Neural cell (in vitro differentiated cells): ENCODE measurements at regions not wholly inside any gene's neighbourhood (a gene's known extent, or its start where the extent isn't known, plus 50 kb on each side); places are given as distances from the start of the nearest gene placed in this dataset.

Experiments
- H2AFZ ChIP-seq: fragments of 200-600, 300-800 bp; sonication (generic), shearing (Covaris generic); 2 replicates; pipeline ENCODE4 v1.6.0; 2014; ENCODE audit warnings: low read depth, mild to moderate bottlenecking, antibody characterized with exemption, low read length, moderate library complexity
- H3F3A ChIP-seq: fragments of 200-600 bp; shearing (Covaris generic); 2 replicates; pipeline ENCODE4 v1.6.1; 2016; ENCODE audit warnings: mild to moderate bottlenecking, moderate library complexity, mixed read lengths, antibody characterized with exemption, low read length; ENCODE audit not compliant: insufficient read depth, poor library complexity, severe bottlenecking
- H3K27ac ChIP-seq: fragments of 200-600, 300-800 bp; sonication (generic), shearing (Covaris generic); 2 replicates; pipeline ENCODE4 v1.5.1; 2014; ENCODE audit warnings: mild to moderate bottlenecking, low read length, moderate library complexity
- H3K27me3 ChIP-seq: fragments of 300-800, 200-600 bp; sonication (generic), shearing (Covaris generic); 2 replicates; pipeline ENCODE4 v1.6.0; 2014; ENCODE audit warnings: mild to moderate bottlenecking, low read depth, low read length, moderate library complexity; ENCODE audit not compliant: insufficient read depth
- H3K36me3 ChIP-seq: fragments of 300-800, 200-600 bp; sonication (generic), shearing (Covaris generic); 2 replicates; pipeline ENCODE4 v1.5.1; 2014; ENCODE audit warnings: mild to moderate bottlenecking, antibody characterized with exemption, low read length, moderate library complexity; ENCODE audit not compliant: insufficient read depth
- H3K4me2 ChIP-seq: fragments of 300-800, 200-600 bp; sonication (generic), shearing (Covaris generic); 2 replicates; pipeline ENCODE4 v1.6.0; 2014; ENCODE audit warnings: mild to moderate bottlenecking, low read length
- H3K4me3 ChIP-seq: fragments of 300-800, 200-600 bp; sonication (generic), shearing (Covaris generic); 2 replicates; pipeline ENCODE4 v1.5.1; 2014; ENCODE audit warnings: mild to moderate bottlenecking, low read length, moderate library complexity
- H3K79me2 ChIP-seq: fragments of 200-600 bp; shearing (Covaris generic); replicated peaks from 2 replicates; pipeline ENCODE4 v1.6.0; 2014; ENCODE audit warnings: mild to moderate bottlenecking, low read length, moderate library complexity; ENCODE audit not compliant: insufficient read depth
- H3K9ac ChIP-seq: fragments of 300-800, 200-600 bp; sonication (generic), shearing (Covaris generic); 2 replicates; pipeline ENCODE4 v1.6.1; 2016; ENCODE audit warnings: mild to moderate bottlenecking, low read length, mixed read lengths
- H3K9me2 ChIP-seq: fragments of 200-600 bp; shearing (Covaris generic); 2 replicates; pipeline ENCODE4 v1.6.1; 2016; ENCODE audit warnings: mild to moderate bottlenecking, low read length, mixed read lengths; ENCODE audit not compliant: insufficient read depth
- H3K9me3 ChIP-seq: fragments of 200-600, 300-800 bp; sonication (generic), shearing (Covaris generic); 2 replicates; pipeline ENCODE4 v1.6.1; 2016; ENCODE audit warnings: mild to moderate bottlenecking, mixed run types, low read length, moderate library complexity, mixed read lengths
- H4K20me1 ChIP-seq: fragments of 200-600 bp; shearing (Covaris generic); 2 replicates; pipeline ENCODE4 v1.6.1; 2016; ENCODE audit warnings: mild to moderate bottlenecking, mixed run types; ENCODE audit not compliant: insufficient read depth
- EP300 ChIP-seq: fragments of 450-650 bp; conservative IDR thresholded peaks from 2 replicates; pipeline ENCODE4 v1.6.1; 2014; ENCODE audit warnings: antibody characterized with exemption, mild to moderate bottlenecking, moderate library complexity; ENCODE audit not compliant: poor library complexity, severe bottlenecking
- EZH2 ChIP-seq: fragments of 200-600, 300-800 bp; shearing (Covaris generic), sonication (generic); IDR thresholded peaks from 2 replicates; pipeline ENCODE4 v1.6.1; 2014; ENCODE audit warnings: antibody characterized with exemption, low read length, borderline replicate concordance, mild to moderate bottlenecking; ENCODE audit not compliant: insufficient read depth, poor library complexity, severe bottlenecking
- MXI1 ChIP-seq: fragments of 450-650 bp; conservative IDR thresholded peaks from 2 replicates; pipeline ENCODE4 v1.6.1; 2014; ENCODE audit warnings: antibody characterized with exemption, mild to moderate bottlenecking; ENCODE audit not compliant: poor library complexity, severe bottlenecking
- POLR2AphosphoS5 ChIP-seq: IDR thresholded peaks from 2 replicates; pipeline ENCODE4 v1.6.1; 2012
- RAD21 ChIP-seq: fragments of 450-650 bp; conservative IDR thresholded peaks from 2 replicates; pipeline ENCODE4 v1.6.1; 2014; ENCODE audit warnings: antibody characterized with exemption, mild to moderate bottlenecking, moderate library complexity
- SMC3 ChIP-seq: fragments of 450-650 bp; conservative IDR thresholded peaks from 2 replicates; pipeline ENCODE4 v1.6.1; 2014; ENCODE audit warnings: antibody characterized with exemption, mild to moderate bottlenecking, moderate library complexity; ENCODE audit not compliant: poor library complexity
- TAF1 ChIP-seq: IDR thresholded peaks from 2 replicates; pipeline ENCODE4 v1.6.1; 2012; ENCODE audit warnings: low read depth
- TF ChIP-seq, protein P1 (sequence below): fragments of 450-650 bp; IDR thresholded peaks from 2 replicates; pipeline ENCODE4 v1.5.1; 2014; ENCODE audit warnings: antibody characterized with exemption, mild to moderate bottlenecking, moderate library complexity; ENCODE audit not compliant: poor library complexity, severe bottlenecking
- TF ChIP-seq, protein P2 (sequence below): IDR thresholded peaks from 2 replicates; pipeline ENCODE4 v1.6.1; 2012; ENCODE audit warnings: borderline replicate concordance

GRCh38 chr20:24778585-24779031 lies 170.5 kb upstream of the CST7 start:
- Histone ChIP-seq H3K27me3 (no peaks in the 10 kb centered on the region), H3K9ac (no peak overlapping the region), H3K4me2 (no peak overlapping the region), H3K9me3 (no peaks in the 10 kb centered on the region), H2AFZ (no peak overlapping the region), H3K4me3 (no peak overlapping the region), H3F3A (no peaks in the 10 kb centered on the region), H3K36me3 (no peaks in the 10 kb centered on the region), H3K27ac (no peak overlapping the region), H3K79me2 (no peaks in the 10 kb centered on the region), H3K9me2 (no peaks in the 10 kb centered on the region), H4K20me1 (no peaks in the 10 kb centered on the region)
- no peak for TF ChIP-seq POLR2AphosphoS5
- no peak for TF ChIP-seq SMC3
- TF ChIP-seq, protein P1, sequence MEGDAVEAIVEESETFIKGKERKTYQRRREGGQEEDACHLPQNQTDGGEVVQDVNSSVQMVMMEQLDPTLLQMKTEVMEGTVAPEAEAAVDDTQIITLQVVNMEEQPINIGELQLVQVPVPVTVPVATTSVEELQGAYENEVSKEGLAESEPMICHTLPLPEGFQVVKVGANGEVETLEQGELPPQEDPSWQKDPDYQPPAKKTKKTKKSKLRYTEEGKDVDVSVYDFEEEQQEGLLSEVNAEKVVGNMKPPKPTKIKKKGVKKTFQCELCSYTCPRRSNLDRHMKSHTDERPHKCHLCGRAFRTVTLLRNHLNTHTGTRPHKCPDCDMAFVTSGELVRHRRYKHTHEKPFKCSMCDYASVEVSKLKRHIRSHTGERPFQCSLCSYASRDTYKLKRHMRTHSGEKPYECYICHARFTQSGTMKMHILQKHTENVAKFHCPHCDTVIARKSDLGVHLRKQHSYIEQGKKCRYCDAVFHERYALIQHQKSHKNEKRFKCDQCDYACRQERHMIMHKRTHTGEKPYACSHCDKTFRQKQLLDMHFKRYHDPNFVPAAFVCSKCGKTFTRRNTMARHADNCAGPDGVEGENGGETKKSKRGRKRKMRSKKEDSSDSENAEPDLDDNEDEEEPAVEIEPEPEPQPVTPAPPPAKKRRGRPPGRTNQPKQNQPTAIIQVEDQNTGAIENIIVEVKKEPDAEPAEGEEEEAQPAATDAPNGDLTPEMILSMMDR = no peak
- no peak for TF ChIP-seq EP300
- TF ChIP-seq RAD21 = no peak
- TF ChIP-seq, protein P2, sequence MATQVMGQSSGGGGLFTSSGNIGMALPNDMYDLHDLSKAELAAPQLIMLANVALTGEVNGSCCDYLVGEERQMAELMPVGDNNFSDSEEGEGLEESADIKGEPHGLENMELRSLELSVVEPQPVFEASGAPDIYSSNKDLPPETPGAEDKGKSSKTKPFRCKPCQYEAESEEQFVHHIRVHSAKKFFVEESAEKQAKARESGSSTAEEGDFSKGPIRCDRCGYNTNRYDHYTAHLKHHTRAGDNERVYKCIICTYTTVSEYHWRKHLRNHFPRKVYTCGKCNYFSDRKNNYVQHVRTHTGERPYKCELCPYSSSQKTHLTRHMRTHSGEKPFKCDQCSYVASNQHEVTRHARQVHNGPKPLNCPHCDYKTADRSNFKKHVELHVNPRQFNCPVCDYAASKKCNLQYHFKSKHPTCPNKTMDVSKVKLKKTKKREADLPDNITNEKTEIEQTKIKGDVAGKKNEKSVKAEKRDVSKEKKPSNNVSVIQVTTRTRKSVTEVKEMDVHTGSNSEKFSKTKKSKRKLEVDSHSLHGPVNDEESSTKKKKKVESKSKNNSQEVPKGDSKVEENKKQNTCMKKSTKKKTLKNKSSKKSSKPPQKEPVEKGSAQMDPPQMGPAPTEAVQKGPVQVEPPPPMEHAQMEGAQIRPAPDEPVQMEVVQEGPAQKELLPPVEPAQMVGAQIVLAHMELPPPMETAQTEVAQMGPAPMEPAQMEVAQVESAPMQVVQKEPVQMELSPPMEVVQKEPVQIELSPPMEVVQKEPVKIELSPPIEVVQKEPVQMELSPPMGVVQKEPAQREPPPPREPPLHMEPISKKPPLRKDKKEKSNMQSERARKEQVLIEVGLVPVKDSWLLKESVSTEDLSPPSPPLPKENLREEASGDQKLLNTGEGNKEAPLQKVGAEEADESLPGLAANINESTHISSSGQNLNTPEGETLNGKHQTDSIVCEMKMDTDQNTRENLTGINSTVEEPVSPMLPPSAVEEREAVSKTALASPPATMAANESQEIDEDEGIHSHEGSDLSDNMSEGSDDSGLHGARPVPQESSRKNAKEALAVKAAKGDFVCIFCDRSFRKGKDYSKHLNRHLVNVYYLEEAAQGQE = no peak
- TF ChIP-seq EZH2 = no peak
- TF ChIP-seq TAF1 = no peak
- TF ChIP-seq MXI1 = no peak

DNA sequence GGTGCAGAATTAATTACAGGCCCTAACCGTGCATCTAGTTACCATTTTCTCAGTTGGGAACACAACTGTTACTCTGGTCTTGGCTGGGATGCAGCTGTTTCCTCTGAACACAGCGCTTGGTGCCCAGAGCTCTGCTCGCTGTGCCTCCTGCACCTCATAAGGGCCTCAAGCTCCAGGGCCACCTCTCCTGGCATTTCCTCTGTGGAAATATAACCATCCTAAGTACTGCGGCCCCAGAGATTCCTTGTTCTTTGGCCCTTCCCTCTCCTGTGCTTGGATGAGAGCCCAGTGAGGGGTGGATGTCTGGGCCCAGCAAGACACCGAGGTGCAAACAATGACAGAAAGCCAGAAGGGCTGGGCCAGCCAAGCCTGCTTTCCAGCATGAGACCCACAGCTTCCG lies 169.9 kb upstream of the CST7 start:
- Histone ChIP-seq H3K27ac (no peak overlapping the region), H3K36me3 (no peaks in the 10 kb centered on the region), H3K27me3 (no peaks in the 10 kb centered on the region), H3K9me2 (no peaks in the 10 kb centered on the region), H3K4me3 (no peak overlapping the region), H2AFZ (no peak overlapping the region), H3F3A (no peaks in the 10 kb centered on the region), H3K9ac (no peak overlapping the region), H3K9me3 (no peaks in the 10 kb centered on the region), H4K20me1 (no peaks in the 10 kb centered on the region), H3K79me2 (no peaks in the 10 kb centered on the region), H3K4me2 (no peak overlapping the region)
- TF ChIP-seq RAD21 = no peak
- no peak for TF ChIP-seq EZH2
- no peak for TF ChIP-seq TAF1
- TF ChIP-seq EP300 = no peak
- no peak for TF ChIP-seq MXI1
- TF ChIP-seq, protein P1 = no peak
- TF ChIP-seq SMC3 = no peak
